Smooth muscle cell (in vitro differentiated cells): ENCODE measurements at regions not wholly inside any gene's neighbourhood (a gene's known extent, or its start where the extent isn't known, plus 50 kb on each side); places are given as distances from the start of the nearest gene placed in this dataset.

Experiments
- DNase-seq: peaks from one replicate; lab custom pipeline; 2025; ENCODE audit not compliant: unreplicated experiment; lab: John Stamatoyannopoulos, UW
- H2AFZ ChIP-seq: fragments of 200-600 bp; sonication (generic); 2 replicates; pipeline ENCODE4 v1.6.0; 2016; ENCODE audit warnings: antibody characterized with exemption, low read depth, mild to moderate bottlenecking
- H3F3A ChIP-seq: fragments of 200-600 bp; sonication (generic); 2 replicates; pipeline ENCODE4 v1.6.0; 2017; ENCODE audit warnings: antibody characterized with exemption, low read depth
- H3K27ac ChIP-seq: fragments of 200-600 bp; sonication (generic); 2 replicates; pipeline ENCODE4 v1.5.1; 2016; ENCODE audit warnings: low read depth, mild to moderate bottlenecking
- H3K27me3 ChIP-seq: fragments of 200-600 bp; sonication (generic); 2 replicates; pipeline ENCODE4 v1.6.1; 2016; ENCODE audit warnings: low read depth, mild to moderate bottlenecking
- H3K36me3 ChIP-seq: fragments of 200-600 bp; sonication (generic); 2 replicates; pipeline ENCODE4 v1.5.1; 2016; ENCODE audit warnings: low read depth
- H3K4me1 ChIP-seq: fragments of 200-600 bp; sonication (generic); 2 replicates; pipeline ENCODE4 v1.5.1; 2016; ENCODE audit warnings: low read depth
- H3K4me2 ChIP-seq: fragments of 200-600 bp; sonication (generic); 2 replicates; pipeline ENCODE4 v1.6.0; 2016; ENCODE audit warnings: mild to moderate bottlenecking
- H3K4me3 ChIP-seq: fragments of 200-600 bp; sonication (generic); 2 replicates; pipeline ENCODE4 v1.5.1; 2016; ENCODE audit warnings: mild to moderate bottlenecking
- H3K79me2 ChIP-seq: fragments of 200-600 bp; sonication (generic); 2 replicates; pipeline ENCODE4 v1.6.0; 2016; ENCODE audit warnings: low read depth, mild to moderate bottlenecking
- H3K9ac ChIP-seq: fragments of 200-600 bp; sonication (generic); 2 replicates; pipeline ENCODE4 v1.6.0; 2016; ENCODE audit warnings: low read depth
- H3K9me3 ChIP-seq: fragments of 200-600 bp; sonication (generic); replicated peaks from 2 replicates; pipeline ENCODE4 v1.5.1; 2016; ENCODE audit warnings: low read depth
- H4K20me1 ChIP-seq: fragments of 200-600 bp; sonication (generic); 2 replicates; pipeline ENCODE4 v1.6.0; 2016; ENCODE audit warnings: low read depth
- CTCF ChIP-seq: fragments of 200-600 bp; sonication (generic); IDR thresholded peaks from 2 replicates; pipeline ENCODE4 v1.5.1; 2017; ENCODE audit warnings: borderline replicate concordance, mild to moderate bottlenecking, antibody characterized with exemption; ENCODE audit not compliant: insufficient read depth, poor library complexity, severe bottlenecking
- WGBS: methylation state at CpG from one replicate; pipeline ENCODE4 v1.1.7; 2016; ENCODE audit warnings: low lambda C conversion rate; 5-methylcytosine and 5-hydroxymethylcytosine counted together

GRCh38 chr1:193819376-193819775 is 633.0 kb upstream of the B3GALT2 start:
- Histone ChIP-seq H3K27ac (no peak overlapping the region), H3K9me3 (no peaks in the 10 kb centered on the region), H3K4me1 (no peaks in the 10 kb centered on the region), H2AFZ (no peak overlapping the region), H3F3A (no peaks in the 10 kb centered on the region), H3K4me2 (no peak overlapping the region), H3K4me3 (no peak overlapping the region), H3K79me2 (no peaks in the 10 kb centered on the region), H3K9ac (no peak overlapping the region), H3K36me3 (no peaks in the 10 kb centered on the region), H4K20me1 (no peaks in the 10 kb centered on the region), H3K27me3 (no peaks in the 10 kb centered on the region)
- DNase-seq, result no peak
- no peak for TF ChIP-seq CTCF

- no peak overlapping the region for H3K4me2 ChIP-seq
- DNase-seq, result no peak
- H3K9ac ChIP-seq, result no peak overlapping the region
- no peaks in the 10 kb centered on the region for H3K36me3 ChIP-seq
- no peaks in the 10 kb centered on the region for H3K79me2 ChIP-seq
- H3K27ac ChIP-seq, result no peak overlapping the region
- no peak overlapping the region for H2AFZ ChIP-seq
- H3K9me3 ChIP-seq, result no peaks in the 10 kb centered on the region
- H3K27me3 ChIP-seq, result no peaks in the 10 kb centered on the region
- H3F3A ChIP-seq, result no peaks in the 10 kb centered on the region
- no peaks in the 10 kb centered on the region for H3K4me1 ChIP-seq
- TF ChIP-seq CTCF, result no peak
- H3K4me3 ChIP-seq, result no peak overlapping the region
- H4K20me1 ChIP-seq, result no peaks in the 10 kb centered on the region
- 79% methylated on average over 2 of the region's 2 CpGs for WGBS
These were observed 620.8 kb upstream of the B3GALT2 start for GRCh38 chr1:193807208-193807607.

GRCh38 chr1:193806079-193807048 is 620.0 kb upstream of the B3GALT2 start:
- no peak overlapping the region for H3K9ac ChIP-seq
- WGBS, result 72% methylated on average over 3 of the region's 3 CpGs
- no peaks in the 10 kb centered on the region for H3K79me2 ChIP-seq
- no peak for DNase-seq
- no peaks in the 10 kb centered on the region for H3K36me3 ChIP-seq
- H3K4me3 ChIP-seq, result no peak overlapping the region
- H3F3A ChIP-seq, result no peaks in the 10 kb centered on the region
- H3K27ac ChIP-seq, result no peak overlapping the region
- no peak overlapping the region for H2AFZ ChIP-seq
- no peaks in the 10 kb centered on the region for H3K9me3 ChIP-seq
- H3K4me2 ChIP-seq, result no peak overlapping the region
- no peaks in the 10 kb centered on the region for H3K27me3 ChIP-seq
- TF ChIP-seq CTCF, result no peak
- H4K20me1 ChIP-seq, result no peaks in the 10 kb centered on the region
- H3K4me1 ChIP-seq, result no peaks in the 10 kb centered on the region
